Adipocyte (in vitro differentiated cells): ENCODE measurements at regions not wholly inside any gene's neighbourhood (a gene's known extent, or its start where the extent isn't known, plus 50 kb on each side); places are given as distances from the start of the nearest gene placed in this dataset.

ENCODE experiments used
- DNase-seq: peaks from one replicate; pipeline ENCODE4 v3.0.0-alpha.2; 2015; ENCODE audit warnings: low read depth
- H3K27me3 ChIP-seq: replicated peaks from 2 replicates; pipeline ENCODE4 v1.7.0; 2013; ENCODE audit warnings: mild to moderate bottlenecking, low read length, moderate library complexity; ENCODE audit not compliant: control insufficient read depth, insufficient read depth
- H3K36me3 ChIP-seq: 2 replicates; pipeline ENCODE4 v1.7.0; 2013; ENCODE audit warnings: low read length, mild to moderate bottlenecking, moderate library complexity; ENCODE audit not compliant: control insufficient read depth, insufficient read depth, severe bottlenecking
- H3K4me1 ChIP-seq: 2 replicates; pipeline ENCODE4 v1.7.0; 2013; ENCODE audit warnings: mild to moderate bottlenecking, low read length, moderate library complexity; ENCODE audit not compliant: control insufficient read depth, insufficient read depth
- H3K4me3 ChIP-seq: 2 replicates; pipeline ENCODE4 v1.7.0; 2013; ENCODE audit warnings: mild to moderate bottlenecking, low read length, moderate library complexity
- H3K9ac ChIP-seq: 2 replicates; pipeline ENCODE4 v1.7.0; 2013; ENCODE audit warnings: mild to moderate bottlenecking, low read length, moderate library complexity
- H3K9me3 ChIP-seq: 2 replicates; pipeline ENCODE4 v1.7.0; 2013; ENCODE audit warnings: mild to moderate bottlenecking, low read length, moderate library complexity; ENCODE audit not compliant: control insufficient read depth

GRCh38 chr4:159445692-159446091 is 342.8 kb downstream of the RAPGEF2 start:
- no peak overlapping the region for H3K9ac ChIP-seq
- no peak overlapping the region for H3K4me3 ChIP-seq
- H3K9me3 ChIP-seq: no peaks in the 10 kb centered on the region
- no peak for DNase-seq
- H3K4me1 ChIP-seq: no peaks in the 10 kb centered on the region
- H3K27me3 ChIP-seq: no peaks in the 10 kb centered on the region
- no peaks in the 10 kb centered on the region for H3K36me3 ChIP-seq

GRCh38 chr4:159446266-159446976 is 343.5 kb downstream of the RAPGEF2 start:
- no peaks in the 10 kb centered on the region for H3K36me3 ChIP-seq
- no peaks in the 10 kb centered on the region for H3K27me3 ChIP-seq
- no peak overlapping the region for H3K4me3 ChIP-seq
- no peaks in the 10 kb centered on the region for H3K9me3 ChIP-seq
- H3K4me1 ChIP-seq: no peaks in the 10 kb centered on the region
- peak overlapping the region; percentile 47 for H3K9ac ChIP-seq
- DNase-seq: peak; percentile 89

- Histone ChIP-seq H3K36me3 (no peaks in the 10 kb centered on the region), H3K9ac (no peak overlapping the region)
Measured at GRCh38 chr4:159447296-159447695, 344.4 kb downstream of the RAPGEF2 start.

GRCh38 chr4:159451006-159451405 is 348.1 kb downstream of the RAPGEF2 start:
- Histone ChIP-seq H3K4me1 (no peaks in the 10 kb centered on the region), H3K9ac (no peak overlapping the region), H3K4me3 (no peak overlapping the region), H3K9me3 (no peaks in the 10 kb centered on the region), H3K36me3 (no peaks in the 10 kb centered on the region), H3K27me3 (no peaks in the 10 kb centered on the region)
- DNase-seq: no peak

More at GRCh38 chr4:159447296-159447695, 344.4 kb downstream of the RAPGEF2 start:
- DNase-seq: no peak
- Histone ChIP-seq H3K4me3 (no peak overlapping the region), H3K9me3 (no peaks in the 10 kb centered on the region), H3K4me1 (no peaks in the 10 kb centered on the region), H3K27me3 (no peaks in the 10 kb centered on the region)

- no peaks in the 10 kb centered on the region for H3K4me1 ChIP-seq
- no peaks in the 10 kb centered on the region for H3K36me3 ChIP-seq
- peak; percentile 77 for DNase-seq
- H3K9ac ChIP-seq: no peak overlapping the region
- no peak overlapping the region for H3K4me3 ChIP-seq
- no peaks in the 10 kb centered on the region for H3K27me3 ChIP-seq
- H3K9me3 ChIP-seq: no peaks in the 10 kb centered on the region
Measured at GRCh38 chr4:159455675-159456237, 352.9 kb downstream of the RAPGEF2 start.

GRCh38 chr4:159460371-159460770 is 357.5 kb downstream of the RAPGEF2 start:
- no peaks in the 10 kb centered on the region for H3K36me3 ChIP-seq
- H3K27me3 ChIP-seq: no peaks in the 10 kb centered on the region
- H3K9ac ChIP-seq: no peak overlapping the region
- H3K4me3 ChIP-seq: no peak overlapping the region
- peak; percentile 18 for DNase-seq
- H3K4me1 ChIP-seq: no peaks in the 10 kb centered on the region
- peaks cover 14% of the 10 kb centered on the region for H3K9me3 ChIP-seq

- DNase-seq: no peak
- Histone ChIP-seq H3K4me3 (no peak overlapping the region), H3K4me1 (no peaks in the 10 kb centered on the region), H3K9ac (no peak overlapping the region), H3K27me3 (no peaks in the 10 kb centered on the region), H3K36me3 (no peaks in the 10 kb centered on the region), H3K9me3 (peaks cover 14% of the 10 kb centered on the region)
Measured at GRCh38 chr4:159463235-159463634, 360.4 kb downstream of the RAPGEF2 start.

GRCh38 chr4:159464302-159464701 is 361.4 kb downstream of the RAPGEF2 start:
- no peak overlapping the region for H3K4me3 ChIP-seq
- no peaks in the 10 kb centered on the region for H3K36me3 ChIP-seq
- peaks cover 14% of the 10 kb centered on the region for H3K9me3 ChIP-seq

GRCh38 chr4:159476886-159477285 is 374.0 kb downstream of the RAPGEF2 start:
- no peaks in the 10 kb centered on the region for H3K9me3 ChIP-seq
- no peak overlapping the region for H3K4me3 ChIP-seq
- no peak for DNase-seq
- H3K4me1 ChIP-seq: no peaks in the 10 kb centered on the region
- H3K36me3 ChIP-seq: no peaks in the 10 kb centered on the region
- H3K9ac ChIP-seq: no peak overlapping the region
- no peaks in the 10 kb centered on the region for H3K27me3 ChIP-seq

More at GRCh38 chr4:159464302-159464701, 361.4 kb downstream of the RAPGEF2 start:
- Histone ChIP-seq H3K27me3 (no peaks in the 10 kb centered on the region), H3K9ac (no peak overlapping the region), H3K4me1 (no peaks in the 10 kb centered on the region)
- no peak for DNase-seq

- no peak for DNase-seq
- no peaks in the 10 kb centered on the region for H3K4me1 ChIP-seq
- H3K9ac ChIP-seq: no peak overlapping the region
- H3K36me3 ChIP-seq: no peaks in the 10 kb centered on the region
- no peak overlapping the region for H3K4me3 ChIP-seq
- H3K27me3 ChIP-seq: peaks cover 4% of the 10 kb centered on the region
- H3K9me3 ChIP-seq: no peaks in the 10 kb centered on the region
Measured at GRCh38 chr4:159480826-159481225, 377.9 kb downstream of the RAPGEF2 start.

- no peak overlapping the region for H3K9ac ChIP-seq
- no peak for DNase-seq
- H3K4me1 ChIP-seq: no peaks in the 10 kb centered on the region
- no peak overlapping the region for H3K4me3 ChIP-seq
- H3K27me3 ChIP-seq: peaks cover 11% of the 10 kb centered on the region
- no peaks in the 10 kb centered on the region for H3K36me3 ChIP-seq
- no peaks in the 10 kb centered on the region for H3K9me3 ChIP-seq
Measured at GRCh38 chr4:159481936-159482335, 379.1 kb downstream of the RAPGEF2 start.
